NCI-H2081 (cell line): ENCODE measurements at regions not wholly inside any gene's neighbourhood (a gene's known extent, or its start where the extent isn't known, plus 50 kb on each side); places are given as distances from the start of the nearest gene placed in this dataset.

ENCODE experiments used
- DNase-seq, 2 experiments: peaks; one replicate each; lab custom pipeline; 2025; lab: John Stamatoyannopoulos, UW

DNA sequence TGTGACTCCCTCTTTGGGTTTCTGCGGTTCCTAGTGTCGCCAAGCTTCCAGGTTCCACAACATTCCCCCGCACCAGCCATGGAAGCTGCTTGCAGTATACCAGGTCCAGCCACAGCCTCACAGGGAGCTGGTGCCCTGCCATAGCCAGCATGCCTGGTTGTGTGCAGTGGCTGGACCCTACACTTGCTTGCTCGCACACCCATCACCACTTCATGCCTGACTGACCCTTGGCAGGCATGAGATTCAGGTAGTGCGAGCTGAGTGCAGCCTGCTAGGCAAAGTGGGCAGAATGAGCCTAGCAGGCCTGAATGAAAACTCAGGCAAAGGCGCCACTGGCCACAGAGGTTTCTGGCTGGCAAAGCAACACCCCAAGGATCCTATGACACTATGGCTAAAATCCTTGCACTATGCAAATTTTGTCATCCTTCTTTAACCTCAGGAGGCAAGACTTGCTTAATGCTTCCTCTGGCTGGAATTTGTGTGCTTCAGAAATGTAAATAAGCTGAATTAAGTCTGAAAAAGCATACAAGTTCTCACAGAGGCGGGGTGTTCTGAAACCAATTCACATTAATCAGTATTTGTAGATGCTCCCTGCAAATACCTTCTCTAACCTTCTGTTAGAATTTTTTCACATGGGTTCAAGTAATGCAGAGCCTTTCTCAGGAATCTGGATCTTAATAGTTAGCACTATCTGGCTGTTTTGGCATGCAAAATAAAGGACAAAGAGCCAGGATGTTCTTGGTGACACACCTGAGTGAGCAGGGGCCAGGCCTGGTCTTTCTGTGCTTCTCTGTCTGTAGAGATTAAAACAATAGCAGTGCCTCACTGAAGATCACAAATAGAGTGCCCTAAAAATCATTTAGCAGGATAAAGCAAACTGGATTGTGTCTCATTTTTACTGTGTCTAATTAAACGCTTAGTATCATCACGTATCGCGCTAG, 256.9 kb downstream of the GPATCH2 start:
- DNase-seq: no peak

GRCh38 chr1:217372049-217372970, 258.6 kb downstream of the GPATCH2 start:
- DNase-seq: no peak

DNA sequence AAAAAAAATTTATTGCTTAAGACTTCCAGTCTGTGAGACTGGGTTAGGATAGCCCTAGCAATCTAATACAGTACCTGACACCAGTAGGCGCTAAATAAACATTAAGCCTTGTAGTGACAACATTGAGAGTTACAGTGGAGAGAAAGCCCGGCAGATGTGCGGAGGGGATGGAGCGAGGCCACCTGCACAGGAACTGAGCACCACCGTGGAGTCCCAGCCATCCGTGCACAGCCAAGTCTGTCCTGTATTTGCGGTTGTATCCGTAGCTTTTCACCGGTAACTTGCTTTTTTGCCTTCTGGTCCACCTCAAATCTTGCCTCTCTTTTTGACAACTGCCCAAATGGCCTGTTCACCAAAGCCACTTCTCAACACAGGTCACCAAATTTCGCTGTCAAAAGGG, 260.1 kb downstream of the GPATCH2 start:
- DNase-seq: no peak

DNA sequence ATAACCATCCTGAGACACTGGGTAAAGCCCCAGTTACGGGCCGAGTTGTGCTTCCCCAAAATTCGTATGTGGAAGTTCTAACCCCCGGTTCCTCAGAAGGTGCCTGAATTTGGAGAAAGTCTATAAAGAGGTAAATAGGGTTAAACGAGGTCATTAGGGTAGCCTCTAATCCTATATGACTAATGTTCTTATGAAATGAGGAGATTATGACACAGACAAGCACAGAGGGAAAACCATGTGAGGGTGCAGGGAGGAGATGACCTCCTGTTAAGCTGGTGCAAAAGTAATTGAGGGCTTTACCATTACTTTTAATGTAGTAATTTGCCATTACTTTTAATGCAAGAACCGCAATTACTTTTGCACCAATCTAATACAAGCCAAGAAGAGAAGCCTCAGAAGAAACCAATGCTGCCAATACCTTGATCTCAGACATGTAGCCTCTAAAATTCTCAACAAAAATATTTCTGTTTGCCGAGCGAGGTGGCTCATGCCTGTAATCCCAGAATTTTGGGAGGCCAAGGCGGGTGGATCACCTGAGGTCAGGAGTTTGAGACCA, 260.8 kb downstream of the GPATCH2 start:
- DNase-seq: no peak

- no peak for DNase-seq
Measured at GRCh38 chr1:217369271-217369981, 261.5 kb downstream of the GPATCH2 start.

GRCh38 chr1:217364220-217364619, 266.7 kb downstream of the GPATCH2 start:
- DNase-seq: no peak

DNA sequence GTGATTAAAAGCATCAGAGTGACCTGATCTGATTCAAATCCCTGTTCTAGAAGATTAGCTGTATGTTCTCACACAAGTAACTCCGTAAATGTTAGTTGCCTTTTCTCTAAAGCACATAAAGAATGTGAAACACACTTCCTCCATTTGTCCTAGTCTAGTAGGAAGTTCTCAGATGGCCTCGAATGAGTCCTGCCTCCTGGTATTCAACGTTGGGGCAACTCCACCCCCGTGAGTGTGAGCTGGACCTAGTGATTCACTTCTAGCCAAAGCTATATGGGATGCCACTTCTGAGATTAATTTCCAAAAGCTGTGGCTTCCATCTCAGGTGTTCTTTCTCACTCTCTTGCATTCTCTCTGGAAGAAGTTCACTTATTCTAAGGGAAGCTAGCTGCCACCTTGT, 267.6 kb downstream of the GPATCH2 start:
- DNase-seq: no peak

DNA sequence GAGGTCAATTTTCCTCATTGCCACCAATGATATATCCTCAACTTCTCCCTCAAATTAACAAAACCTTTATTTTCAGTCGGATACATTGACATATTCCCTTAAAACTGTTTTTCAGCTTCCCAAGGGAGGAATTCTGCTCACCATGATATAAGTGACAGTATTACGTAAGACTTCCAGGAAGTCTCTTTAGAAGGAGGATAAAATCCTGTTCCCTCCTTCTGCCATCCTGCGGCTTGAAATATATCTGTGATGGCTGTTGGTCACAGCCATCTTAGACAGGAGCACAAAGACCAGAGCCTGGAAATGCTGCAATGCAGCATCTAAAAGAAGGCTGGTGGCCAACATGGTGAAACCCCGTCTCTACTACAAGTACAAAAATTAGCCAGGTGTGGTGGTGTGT, 270.4 kb downstream of the GPATCH2 start:
- no peak for DNase-seq

- DNase-seq: no peak
Measured at GRCh38 chr1:217354895-217355294, 276.0 kb downstream of the GPATCH2 start.

- no peak for DNase-seq
Measured at GRCh38 chr1:217348960-217349664, 281.8 kb downstream of the GPATCH2 start.

DNA sequence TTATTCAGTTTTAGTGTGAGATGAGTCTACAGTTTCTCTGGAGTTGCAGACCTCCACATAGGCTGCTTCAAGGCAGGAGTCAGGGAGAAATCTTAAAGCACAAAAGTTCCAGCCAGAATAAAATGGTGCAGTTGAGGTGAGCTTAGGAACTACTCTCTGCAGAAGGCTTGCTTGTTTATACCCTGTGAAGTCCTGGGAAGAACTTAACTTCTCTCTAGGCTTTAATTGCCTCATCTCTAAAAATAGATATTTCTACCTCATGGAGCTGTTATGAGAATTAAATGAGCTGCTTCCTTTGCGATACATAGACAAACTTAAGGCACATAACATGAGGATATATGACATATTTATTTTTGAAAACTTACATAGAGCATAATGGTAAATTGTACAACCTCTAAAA, 286.2 kb downstream of the GPATCH2 start:
- no peak for DNase-seq

- DNase-seq: no peak
Measured at GRCh38 chr1:217343907-217344306, 287.0 kb downstream of the GPATCH2 start.

DNA sequence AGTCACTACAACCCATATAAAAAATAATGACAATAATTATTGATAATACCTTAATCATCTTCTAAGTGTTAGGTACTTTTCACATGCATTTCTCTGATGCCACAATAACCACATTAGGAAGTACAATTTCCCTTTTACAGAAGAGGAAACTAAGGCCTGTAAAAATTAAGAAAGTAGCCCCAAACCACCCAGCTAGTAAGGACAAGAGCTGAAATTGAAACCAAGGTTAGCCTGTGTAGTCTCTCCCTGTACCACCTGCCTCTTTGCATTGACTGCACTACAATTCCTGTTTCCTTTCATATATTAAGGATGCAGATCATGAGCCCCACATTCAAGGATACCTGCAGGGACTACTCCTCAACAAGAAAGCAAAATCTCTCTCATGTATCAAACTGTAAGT, 288.8 kb downstream of the GPATCH2 start:
- DNase-seq: no peak

DNA sequence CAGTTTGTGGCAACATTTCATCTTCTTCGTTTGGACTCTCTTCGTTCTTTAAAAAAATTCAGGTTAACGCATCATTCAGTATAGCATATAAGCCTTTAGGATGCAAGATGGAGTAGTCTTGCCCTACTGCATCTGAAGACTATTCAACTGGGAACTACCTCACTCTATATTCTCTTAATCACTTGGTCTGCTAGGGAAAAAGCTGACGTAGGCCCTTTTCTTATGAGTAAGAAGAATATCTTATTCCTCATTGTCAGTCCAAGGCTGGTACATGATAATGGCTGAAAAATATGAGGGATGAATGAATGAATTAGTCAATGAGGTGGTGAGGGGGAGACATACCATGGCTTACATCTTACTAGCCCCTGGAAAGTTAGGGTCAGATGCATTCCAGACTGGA, 294.2 kb downstream of the GPATCH2 start:
- DNase-seq: no peak

GRCh38 chr1:217333939-217334338, 297.0 kb downstream of the GPATCH2 start:
- peak; percentile 51 to 55 for DNase-seq

- DNase-seq: no peak
Measured at GRCh38 chr1:217332431-217333065, 298.3 kb downstream of the GPATCH2 start.

GRCh38 chr1:217331698-217332097, 299.2 kb downstream of the GPATCH2 start:
- no peak for DNase-seq

- DNase-seq: no peak
Measured at GRCh38 chr1:217327901-217328300, 303.0 kb downstream of the GPATCH2 start.

GRCh38 chr1:217322834-217323233, 308.1 kb downstream of the GPATCH2 start:
- DNase-seq: no peak

GRCh38 chr1:217315346-217315745, 315.5 kb downstream of the GPATCH2 start:
- no peak for DNase-seq

- DNase-seq: no peak
Measured at GRCh38 chr1:217313096-217313495, 317.8 kb downstream of the GPATCH2 start.
